HEK293 (cell line): ENCODE measurements at regions not wholly inside any gene's neighbourhood (a gene's known extent, or its start where the extent isn't known, plus 50 kb on each side); places are given as distances from the start of the nearest gene placed in this dataset.

Experiments used
- CTCF ChIA-PET: fragments of 350-600 bp; formaldehyde crosslinking; extraction: SDS; loops from one replicate; lab custom pipeline; 2021; ENCODE audit warnings: antibody characterized with exemption; lab: Yijun Ruan, JAX
- POLR2A ChIA-PET: fragments of 300-600 bp; formaldehyde crosslinking; extraction: SDS; loops from one replicate; lab custom pipeline; 2020; ENCODE audit warnings: antibody characterized with exemption, inconsistent platforms; lab: Yijun Ruan, JAX
- H3K27ac ChIP-seq: fragments of 200-500 bp; sonication (Bioruptor generic); 2 replicates; pipeline ENCODE4 v1.5.1; 2014; ENCODE audit warnings: low read depth, low read length, control low read depth, inconsistent platforms; ENCODE audit errors: extremely low read depth
- H3K36me3 ChIP-seq, 2 experiments: fragments of 200-500 bp in 1 of 2; sonication (Bioruptor generic) in 1 of 2; 1 replicate in 1 of 2; 2 replicates in 1 of 2; pipeline ENCODE4 v1.5.1; 2014 to 2017; ENCODE audit warnings: inconsistent platforms in 2 of 2, low read length in 2 of 2; ENCODE audit not compliant: control insufficient read depth in 2 of 2, insufficient read depth in 1 of 2
- H3K4me1 ChIP-seq: fragments of 200-500 bp; sonication (Bioruptor generic); 2 replicates; pipeline ENCODE4 v1.5.1; 2014; ENCODE audit warnings: mild to moderate bottlenecking, low read length, inconsistent platforms; ENCODE audit not compliant: control insufficient read depth, insufficient read depth
- H3K4me3 ChIP-seq: 2 replicates; pipeline ENCODE4 v1.5.1; 2011; ENCODE audit warnings: low read depth, mild to moderate bottlenecking, control low read depth, low read length, moderate library complexity
- H3K9me3 ChIP-seq: fragments of 200-500 bp; sonication (Bioruptor generic); 2 replicates; pipeline ENCODE4 v1.5.1; 2014; ENCODE audit warnings: low read depth, low read length, inconsistent platforms; ENCODE audit not compliant: control insufficient read depth, insufficient read depth
- FEZF1 ChIP-seq: fragments of 450-650 bp; formaldehyde crosslinking; IDR thresholded peaks from 2 replicates; pipeline ENCODE4 v1.5.1; 2016; ENCODE audit warnings: missing biosample characterization, missing genetic modification characterization
- GLIS2 ChIP-seq: fragments of 450-650 bp; formaldehyde crosslinking; IDR thresholded peaks from 2 replicates; pipeline ENCODE4 v1.5.1; 2016; ENCODE audit warnings: missing biosample characterization, missing genetic modification characterization
- PRDM1 ChIP-seq: fragments of 450-650 bp; formaldehyde crosslinking; IDR thresholded peaks from 2 replicates; pipeline ENCODE4; 2016; ENCODE audit warnings: missing biosample characterization, missing genetic modification characterization
- SETDB1 ChIP-seq: IDR thresholded peaks from one replicate; pipeline ENCODE4 v1.6.1; 2017; ENCODE audit warnings: mild to moderate bottlenecking, low read length, moderate library complexity, mixed read lengths; ENCODE audit not compliant: insufficient read length
- TRIM28 ChIP-seq: IDR thresholded peaks from 2 replicates; pipeline ENCODE4 v1.6.1; 2011; ENCODE audit warnings: low read length, control low read depth, borderline replicate concordance
- YY1 ChIP-seq: fragments of 450-650 bp; formaldehyde crosslinking; IDR thresholded peaks from 2 replicates; pipeline ENCODE4 v1.5.1; 2018; ENCODE audit warnings: missing biosample characterization, missing genetic modification characterization
- ZNF121 ChIP-seq: fragments of 450-650 bp; formaldehyde crosslinking; IDR thresholded peaks from 2 replicates; pipeline ENCODE4 v1.5.1; 2016; ENCODE audit warnings: missing biosample characterization, missing genetic modification characterization
- ZNF132 ChIP-seq: fragments of 450-650 bp; formaldehyde crosslinking; IDR thresholded peaks from 2 replicates; pipeline ENCODE4 v1.5.1; 2017; ENCODE audit warnings: missing biosample characterization, missing genetic modification characterization, borderline replicate concordance
- ZNF140 ChIP-seq: fragments of 450-650 bp; formaldehyde crosslinking; IDR thresholded peaks from 2 replicates; pipeline ENCODE4 v1.5.1; 2016; ENCODE audit warnings: missing biosample characterization, missing genetic modification characterization
- ZNF155 ChIP-seq: fragments of 450-650 bp; formaldehyde crosslinking; IDR thresholded peaks from 2 replicates; pipeline ENCODE4 v1.5.1; 2016; ENCODE audit warnings: missing biosample characterization, missing genetic modification characterization
- ZNF274 ChIP-seq, 2 experiments: fragments of 200-500 bp in 1 of 2; fragments of 450-650 bp in 1 of 2; sonication (Bioruptor generic) in 1 of 2; formaldehyde crosslinking in 1 of 2; IDR thresholded peaks; 2 replicates each; pipeline versions ENCODE4 v1.5.1 to v1.6.1; 2014 to 2016; ENCODE audit warnings: borderline replicate concordance in 1 of 2, inconsistent platforms in 1 of 2, low read length in 1 of 2, missing biosample characterization in 1 of 2, missing genetic modification characterization in 1 of 2
- ZNF311 ChIP-seq: fragments of 450-650 bp; formaldehyde crosslinking; IDR thresholded peaks from 2 replicates; pipeline ENCODE4 v1.5.1; 2017; ENCODE audit warnings: missing biosample characterization, missing genetic modification characterization, borderline replicate concordance
- ZNF366 ChIP-seq: fragments of 450-650 bp; formaldehyde crosslinking; conservative IDR thresholded peaks from 2 replicates; pipeline ENCODE4 v1.5.1; 2016; ENCODE audit warnings: missing biosample characterization, missing genetic modification characterization
- ZNF433 ChIP-seq: fragments of 450-650 bp; formaldehyde crosslinking; IDR thresholded peaks from 2 replicates; pipeline ENCODE4 v1.5.1; 2016; ENCODE audit warnings: missing biosample characterization, missing genetic modification characterization, low read depth
- ZNF48 ChIP-seq: fragments of 450-650 bp; formaldehyde crosslinking; IDR thresholded peaks from 2 replicates; pipeline ENCODE4 v1.5.1; 2016; ENCODE audit warnings: missing biosample characterization, missing genetic modification characterization
- ZNF521 ChIP-seq: fragments of 450-650 bp; formaldehyde crosslinking; IDR thresholded peaks from 2 replicates; pipeline ENCODE4 v1.5.1; 2017; ENCODE audit warnings: missing biosample characterization, mild to moderate bottlenecking, missing genetic modification characterization
- ZNF596 ChIP-seq: fragments of 450-650 bp; IDR thresholded peaks from 2 replicates; pipeline ENCODE4 v1.5.0; 2018; ENCODE audit warnings: missing biosample characterization, mild to moderate bottlenecking, missing genetic modification characterization, moderate library complexity
- ZNF624 ChIP-seq: fragments of 450-650 bp; formaldehyde crosslinking; IDR thresholded peaks from 2 replicates; pipeline ENCODE4 v1.5.1; 2017; ENCODE audit warnings: missing biosample characterization, missing genetic modification characterization
- ZNF660 ChIP-seq: fragments of 450-650 bp; IDR thresholded peaks from 2 replicates; pipeline ENCODE4 v1.5.1; 2018; ENCODE audit warnings: missing biosample characterization, mild to moderate bottlenecking, missing genetic modification characterization
- ZNF701 ChIP-seq: fragments of 450-650 bp; formaldehyde crosslinking; IDR thresholded peaks from 2 replicates; pipeline ENCODE4 v1.5.1; 2016; ENCODE audit warnings: missing biosample characterization, missing genetic modification characterization
- ZNF747 ChIP-seq: fragments of 450-650 bp; formaldehyde crosslinking; IDR thresholded peaks from 2 replicates; pipeline ENCODE4 v1.5.1; 2016; ENCODE audit warnings: missing biosample characterization, missing genetic modification characterization
- ZSCAN16 ChIP-seq: fragments of 450-650 bp; formaldehyde crosslinking; IDR thresholded peaks from 2 replicates; pipeline ENCODE4 v1.5.1; 2016; ENCODE audit warnings: missing biosample characterization, missing genetic modification characterization
- TF ChIP-seq, protein P1 (sequence below): fragments of 450-650 bp; formaldehyde crosslinking; IDR thresholded peaks from 2 replicates; pipeline ENCODE4 v1.5.1; 2016; ENCODE audit warnings: missing biosample characterization, missing genetic modification characterization
- TF ChIP-seq, protein P2 (sequence below): sonication (generic); formaldehyde crosslinking; IDR thresholded peaks from 2 replicates; pipeline ENCODE4 v1.8.1; 2022; ENCODE audit warnings: mild to moderate bottlenecking, moderate library complexity, missing genetic modification reagents
- TF ChIP-seq, protein P3 (sequence below): fragments of 450-650 bp; formaldehyde crosslinking; IDR thresholded peaks from 2 replicates; pipeline ENCODE4 v1.5.0; 2017; ENCODE audit warnings: missing biosample characterization, missing genetic modification characterization, borderline replicate concordance
- TF ChIP-seq, protein P4 (sequence below): fragments of 450-650 bp; formaldehyde crosslinking; IDR thresholded peaks from 2 replicates; pipeline ENCODE4 v1.5.1; 2016; ENCODE audit warnings: missing biosample characterization, missing genetic modification characterization, low read depth

GRCh38 chr12:17503742-17504141, 586.3 kb downstream of the RERGL start:
- no peaks in the 10 kb centered on the region for H3K9me3 ChIP-seq
- no peaks in the 10 kb centered on the region for H3K4me1 ChIP-seq
- POLR2A ChIA-PET = no interaction called here
- no peak overlapping the region for H3K4me3 ChIP-seq
- TF ChIP-seq, protein P1, sequence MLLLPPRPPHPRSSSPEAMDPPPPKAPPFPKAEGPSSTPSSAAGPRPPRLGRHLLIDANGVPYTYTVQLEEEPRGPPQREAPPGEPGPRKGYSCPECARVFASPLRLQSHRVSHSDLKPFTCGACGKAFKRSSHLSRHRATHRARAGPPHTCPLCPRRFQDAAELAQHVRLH = no peak
- TF ChIP-seq ZNF747 = no peak
- no peak for TF ChIP-seq ZNF660 (tag by site-specific recombination)
- no peak for TF ChIP-seq ZNF521 (tag by site-specific recombination)
- TF ChIP-seq ZNF701 (tag by site-specific recombination) = no peak
- TF ChIP-seq YY1 (tag by site-specific recombination) = no peak
- TF ChIP-seq ZNF48 = no peak
- H3K27ac ChIP-seq = no peak overlapping the region
- CTCF ChIA-PET = no interaction called here
- no peaks in the 10 kb centered on the region for H3K36me3 ChIP-seq

DNA sequence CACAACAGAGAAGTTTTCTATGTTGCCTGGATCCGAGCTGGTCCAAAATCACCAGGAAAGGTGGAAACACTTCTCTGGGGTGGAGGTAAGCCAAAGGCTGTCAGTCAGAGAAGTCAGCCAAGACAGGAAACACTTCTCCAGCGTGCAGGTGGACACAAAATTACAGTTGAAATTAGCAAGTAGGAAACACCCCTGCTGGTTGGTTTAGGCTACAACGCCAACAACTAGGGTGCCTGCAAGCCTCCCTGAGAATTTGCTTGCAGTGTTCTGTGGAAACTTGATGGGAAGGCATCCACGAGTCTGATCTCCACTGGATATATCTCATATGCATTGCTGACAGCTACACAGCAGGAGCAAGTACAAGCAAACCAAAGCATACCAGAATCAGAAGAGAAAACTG, 600.5 kb downstream of the RERGL start:
- TF ChIP-seq PRDM1 (tag by site-specific recombination) = no peak
- TF ChIP-seq, protein P2, sequence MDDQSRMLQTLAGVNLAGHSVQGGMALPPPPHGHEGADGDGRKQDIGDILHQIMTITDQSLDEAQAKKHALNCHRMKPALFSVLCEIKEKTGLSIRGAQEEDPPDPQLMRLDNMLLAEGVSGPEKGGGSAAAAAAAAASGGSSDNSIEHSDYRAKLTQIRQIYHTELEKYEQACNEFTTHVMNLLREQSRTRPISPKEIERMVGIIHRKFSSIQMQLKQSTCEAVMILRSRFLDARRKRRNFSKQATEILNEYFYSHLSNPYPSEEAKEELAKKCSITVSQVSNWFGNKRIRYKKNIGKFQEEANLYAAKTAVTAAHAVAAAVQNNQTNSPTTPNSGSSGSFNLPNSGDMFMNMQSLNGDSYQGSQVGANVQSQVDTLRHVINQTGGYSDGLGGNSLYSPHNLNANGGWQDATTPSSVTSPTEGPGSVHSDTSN (CRISPR knock-in tag) = no peak
- TF ChIP-seq, protein P3, sequence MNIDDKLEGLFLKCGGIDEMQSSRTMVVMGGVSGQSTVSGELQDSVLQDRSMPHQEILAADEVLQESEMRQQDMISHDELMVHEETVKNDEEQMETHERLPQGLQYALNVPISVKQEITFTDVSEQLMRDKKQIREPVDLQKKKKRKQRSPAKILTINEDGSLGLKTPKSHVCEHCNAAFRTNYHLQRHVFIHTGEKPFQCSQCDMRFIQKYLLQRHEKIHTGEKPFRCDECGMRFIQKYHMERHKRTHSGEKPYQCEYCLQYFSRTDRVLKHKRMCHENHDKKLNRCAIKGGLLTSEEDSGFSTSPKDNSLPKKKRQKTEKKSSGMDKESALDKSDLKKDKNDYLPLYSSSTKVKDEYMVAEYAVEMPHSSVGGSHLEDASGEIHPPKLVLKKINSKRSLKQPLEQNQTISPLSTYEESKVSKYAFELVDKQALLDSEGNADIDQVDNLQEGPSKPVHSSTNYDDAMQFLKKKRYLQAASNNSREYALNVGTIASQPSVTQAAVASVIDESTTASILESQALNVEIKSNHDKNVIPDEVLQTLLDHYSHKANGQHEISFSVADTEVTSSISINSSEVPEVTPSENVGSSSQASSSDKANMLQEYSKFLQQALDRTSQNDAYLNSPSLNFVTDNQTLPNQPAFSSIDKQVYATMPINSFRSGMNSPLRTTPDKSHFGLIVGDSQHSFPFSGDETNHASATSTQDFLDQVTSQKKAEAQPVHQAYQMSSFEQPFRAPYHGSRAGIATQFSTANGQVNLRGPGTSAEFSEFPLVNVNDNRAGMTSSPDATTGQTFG (tag by site-specific recombination) = no peak
- TF ChIP-seq ZNF701 (tag by site-specific recombination) = no peak
- TF ChIP-seq ZNF433 = no peak
- no peak for TF ChIP-seq ZNF596 (tag by site-specific recombination)
- TF ChIP-seq, protein P4, sequence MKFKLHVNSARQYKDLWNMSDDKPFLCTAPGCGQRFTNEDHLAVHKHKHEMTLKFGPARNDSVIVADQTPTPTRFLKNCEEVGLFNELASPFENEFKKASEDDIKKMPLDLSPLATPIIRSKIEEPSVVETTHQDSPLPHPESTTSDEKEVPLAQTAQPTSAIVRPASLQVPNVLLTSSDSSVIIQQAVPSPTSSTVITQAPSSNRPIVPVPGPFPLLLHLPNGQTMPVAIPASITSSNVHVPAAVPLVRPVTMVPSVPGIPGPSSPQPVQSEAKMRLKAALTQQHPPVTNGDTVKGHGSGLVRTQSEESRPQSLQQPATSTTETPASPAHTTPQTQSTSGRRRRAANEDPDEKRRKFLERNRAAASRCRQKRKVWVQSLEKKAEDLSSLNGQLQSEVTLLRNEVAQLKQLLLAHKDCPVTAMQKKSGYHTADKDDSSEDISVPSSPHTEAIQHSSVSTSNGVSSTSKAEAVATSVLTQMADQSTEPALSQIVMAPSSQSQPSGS = no peak
- no peak for TF ChIP-seq ZNF624 (tag by site-specific recombination)
- no peak for TF ChIP-seq ZSCAN16 (tag by site-specific recombination)
- TF ChIP-seq ZNF366 (tag by site-specific recombination) = no peak
- TF ChIP-seq ZNF311 (tag by site-specific recombination) = no peak
- TF ChIP-seq ZNF121 (tag by site-specific recombination) = no peak
- no peak for TF ChIP-seq TRIM28
- TF ChIP-seq ZNF140 (tag by site-specific recombination) = no peak
- TF ChIP-seq ZNF132 (tag by site-specific recombination) = no peak
- TF ChIP-seq FEZF1 (tag by site-specific recombination) = no peak
- no peak for TF ChIP-seq GLIS2
- TF ChIP-seq ZNF155 (tag by site-specific recombination) = no peak
- no peak for TF ChIP-seq ZNF274 (IDR thresholded peaks at IDR 0.05; ENCODE audit: low read length)
- no peak for TF ChIP-seq ZNF274 (tag by site-specific recombination; IDR thresholded peaks at IDR 0.05; ENCODE audit: borderline replicate concordance)
- TF ChIP-seq SETDB1 = no peak
- no peaks in the 10 kb centered on the region for H3K4me1 ChIP-seq
- H3K27ac ChIP-seq = no peak overlapping the region
- H3K36me3 ChIP-seq = no peaks in the 10 kb centered on the region
- H3K4me3 ChIP-seq = no peak overlapping the region
- POLR2A ChIA-PET = no interaction called here
- no peaks in the 10 kb centered on the region for H3K9me3 ChIP-seq
- CTCF ChIA-PET = no interaction called here
